CD14-positive monocyte (primary cell): ENCODE measurements at regions not wholly inside any gene's neighbourhood (a gene's known extent, or its start where the extent isn't known, plus 50 kb on each side); places are given as distances from the start of the nearest gene placed in this dataset.

Experiments used
- DNase-seq, 3 donors: peaks; one replicate each; pipeline ENCODE4 v3.0.0-alpha.2; 2011 to 2022
- H2AFZ ChIP-seq: 2 replicates; pipeline ENCODE4 v1.6.0; 2012; ENCODE audit warnings: mild to moderate bottlenecking, low read depth, low read length, inconsistent platforms; ENCODE audit not compliant: insufficient read depth, poor library complexity, severe bottlenecking
- H3K27ac ChIP-seq, 2 donors: 1 replicate in 1 of 2; 2 replicates in 1 of 2; pipeline ENCODE4 v1.5.1; 2012 to 2013; ENCODE audit warnings: low read length in 2 of 2, control low read depth in 1 of 2, inconsistent platforms in 1 of 2, low read depth in 1 of 2, mild to moderate bottlenecking in 1 of 2
- H3K27me3 ChIP-seq, 2 donors: one replicate each; pipeline versions ENCODE4 v1.6.0 to v1.6.1; 2011 to 2013; ENCODE audit warnings: low read length in 2 of 2; ENCODE audit not compliant: control insufficient read depth in 2 of 2, insufficient read depth in 2 of 2
- H3K36me3 ChIP-seq, 2 donors: replicated peaks in 1 of 2; 1 replicate in 1 of 2; 2 replicates in 1 of 2; pipeline versions ENCODE4 v1.5.1 to v1.6.1; 2012 to 2013; ENCODE audit warnings: low read length in 2 of 2, control low read depth in 1 of 2, inconsistent platforms in 1 of 2, mild to moderate bottlenecking in 1 of 2; ENCODE audit not compliant: insufficient read depth in 2 of 2, control insufficient read depth in 1 of 2
- H3K4me1 ChIP-seq, 2 donors: 1 replicate in 1 of 2; 2 replicates in 1 of 2; pipeline versions ENCODE4 v1.5.1 to v1.6.1; 2012 to 2013; ENCODE audit warnings: low read length in 2 of 2, control low read depth in 1 of 2, inconsistent platforms in 1 of 2, mild to moderate bottlenecking in 1 of 2, moderate library complexity in 1 of 2; ENCODE audit not compliant: insufficient read depth in 2 of 2, control insufficient read depth in 1 of 2
- H3K4me2 ChIP-seq: replicated peaks from 2 replicates; pipeline ENCODE3; 2012; ENCODE audit warnings: low read length, moderate library complexity, mild to moderate bottlenecking; ENCODE audit not compliant: poor library complexity, severe bottlenecking; ENCODE audit errors: extremely low read depth
- H3K4me3 ChIP-seq, 3 experiments: fragments of 200-600 bp in 1 of 3; sonication (generic) in 1 of 3; replicated peaks in 1 of 3; 1 replicate in 2 of 3; 2 replicates in 1 of 3; pipeline ENCODE4 v1.5.1; 2011 to 2013; ENCODE audit warnings: low read length in 3 of 3, mild to moderate bottlenecking in 3 of 3, control low read depth in 2 of 3, low read depth in 2 of 3, inconsistent platforms in 1 of 3, moderate library complexity in 1 of 3
- H3K79me2 ChIP-seq: 2 replicates; pipeline ENCODE4 v1.6.0; 2012; ENCODE audit warnings: mild to moderate bottlenecking, control low read depth, inconsistent platforms, low read length, moderate library complexity; ENCODE audit not compliant: insufficient read depth
- H3K9ac ChIP-seq: 2 replicates; pipeline ENCODE4 v1.6.0; 2017; ENCODE audit warnings: low read length, mild to moderate bottlenecking; ENCODE audit not compliant: insufficient read depth, poor library complexity, severe bottlenecking
- H3K9me3 ChIP-seq, 2 donors: replicated peaks in 1 of 2; 1 replicate in 1 of 2; 2 replicates in 1 of 2; pipeline versions ENCODE4 v1.5.1 to v1.6.1; 2012 to 2013; ENCODE audit warnings: low read length in 2 of 2, control low read depth in 1 of 2; ENCODE audit not compliant: control insufficient read depth in 1 of 2, insufficient read depth in 1 of 2
- H4K20me1 ChIP-seq: 2 replicates; pipeline ENCODE4 v1.6.0; 2012; ENCODE audit warnings: mild to moderate bottlenecking, low read length, control low read depth, moderate library complexity; ENCODE audit not compliant: insufficient read depth
- H3K27ac Mint-ChIP-seq, 7 donors: one replicate each; pipeline ENCODE4 v1.8.0; 2020; ENCODE audit warnings: mild to moderate bottlenecking in 7 of 7, mixed read lengths in 7 of 7, moderate library complexity in 6 of 7, inconsistent platforms in 2 of 7
- H3K27me3 Mint-ChIP-seq, 3 donors: one replicate each; pipeline ENCODE4 v1.8.0; 2021 to 2022; ENCODE audit warnings: low read depth in 3 of 3, mild to moderate bottlenecking in 3 of 3, mixed read lengths in 3 of 3, moderate library complexity in 3 of 3, inconsistent platforms in 1 of 3
- H3K36me3 Mint-ChIP-seq, 2 donors: one replicate each; pipeline ENCODE4 v1.8.0; 2020; ENCODE audit warnings: mixed read lengths in 2 of 2, inconsistent platforms in 1 of 2, mild to moderate bottlenecking in 1 of 2
- H3K4me1 Mint-ChIP-seq: one replicate; pipeline ENCODE4 v1.8.0; 2020; ENCODE audit warnings: mild to moderate bottlenecking, mixed read lengths
- H3K4me3 Mint-ChIP-seq, 2 donors: one replicate each; pipeline ENCODE4 v1.8.0; 2020; ENCODE audit warnings: mild to moderate bottlenecking in 2 of 2, mixed read lengths in 2 of 2, moderate library complexity in 1 of 2
- H3K9me3 Mint-ChIP-seq, 7 donors: one replicate each; pipeline ENCODE4 v1.8.0; 2020 to 2022; ENCODE audit warnings: mixed read lengths in 7 of 7, mild to moderate bottlenecking in 6 of 7, moderate library complexity in 6 of 7, inconsistent platforms in 2 of 7
- WGBS: methylation state at CpG from one replicate; pipeline ENCODE4 v1.1.5; 2013; ENCODE audit warnings: missing lambda C conversion rate; ENCODE audit not compliant: insufficient coverage; 5-methylcytosine and 5-hydroxymethylcytosine counted together
- intact Hi-C, 2 donors: fragments of 100-400 bp; cut with micrococcal nuclease; formaldehyde crosslinking; loops; one replicate each; pipeline versions ENCODE4 v1.15.0 to v1.15.1; 2023
- TF ChIP-seq, protein P1 (sequence below): fragments of 200-600 bp; IDR thresholded peaks from one replicate; pipeline ENCODE4 v1.8.0; 2022; ENCODE audit warnings: antibody characterized with exemption, mild to moderate bottlenecking

DNA sequence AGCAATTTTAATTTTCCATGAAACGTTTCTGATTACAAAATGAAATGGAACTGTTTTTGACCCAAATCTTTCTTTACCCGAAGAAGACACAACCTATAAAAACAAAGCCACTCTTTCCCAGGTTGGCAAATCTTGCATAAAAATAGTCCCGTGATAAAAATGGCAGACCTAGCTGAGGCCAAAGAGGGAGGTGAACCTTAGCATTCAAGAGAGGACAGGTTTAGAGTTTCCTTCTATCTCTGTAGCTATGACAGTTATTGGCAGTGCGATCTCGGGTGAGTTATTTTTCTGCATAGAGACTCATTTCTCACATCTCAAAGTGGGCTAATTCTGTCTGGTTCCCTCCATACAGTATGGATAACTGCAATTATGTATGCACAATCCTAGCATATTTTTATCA is 241.4 kb downstream of the MAP2K6 start:
- no peak overlapping the region for H3K27ac ChIP-seq
- H2AFZ ChIP-seq, result no peak overlapping the region
- H3K4me2 ChIP-seq, result no peak overlapping the region
- no peak overlapping the region for H3K4me3 ChIP-seq
- Mint-ChIP-seq H3K27me3 (no peaks in the 10 kb centered on the region), H3K36me3 (no peaks in the 10 kb centered on the region), H3K4me3 (no peak overlapping the region), H3K4me1 (no peaks in the 10 kb centered on the region), H3K9me3 (peaks cover 2 to 23% (median 6%) of the 10 kb centered on the region in 7 donors), H3K27ac (no peak overlapping the region)
- no CpG with 5 or more reads among the region's 5 CpGs for WGBS
- no peaks in the 10 kb centered on the region for H4K20me1 ChIP-seq
- no peaks in the 10 kb centered on the region for H3K79me2 ChIP-seq
- TF ChIP-seq, protein P1, sequence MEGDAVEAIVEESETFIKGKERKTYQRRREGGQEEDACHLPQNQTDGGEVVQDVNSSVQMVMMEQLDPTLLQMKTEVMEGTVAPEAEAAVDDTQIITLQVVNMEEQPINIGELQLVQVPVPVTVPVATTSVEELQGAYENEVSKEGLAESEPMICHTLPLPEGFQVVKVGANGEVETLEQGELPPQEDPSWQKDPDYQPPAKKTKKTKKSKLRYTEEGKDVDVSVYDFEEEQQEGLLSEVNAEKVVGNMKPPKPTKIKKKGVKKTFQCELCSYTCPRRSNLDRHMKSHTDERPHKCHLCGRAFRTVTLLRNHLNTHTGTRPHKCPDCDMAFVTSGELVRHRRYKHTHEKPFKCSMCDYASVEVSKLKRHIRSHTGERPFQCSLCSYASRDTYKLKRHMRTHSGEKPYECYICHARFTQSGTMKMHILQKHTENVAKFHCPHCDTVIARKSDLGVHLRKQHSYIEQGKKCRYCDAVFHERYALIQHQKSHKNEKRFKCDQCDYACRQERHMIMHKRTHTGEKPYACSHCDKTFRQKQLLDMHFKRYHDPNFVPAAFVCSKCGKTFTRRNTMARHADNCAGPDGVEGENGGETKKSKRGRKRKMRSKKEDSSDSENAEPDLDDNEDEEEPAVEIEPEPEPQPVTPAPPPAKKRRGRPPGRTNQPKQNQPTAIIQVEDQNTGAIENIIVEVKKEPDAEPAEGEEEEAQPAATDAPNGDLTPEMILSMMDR, result no peak
- DNase-seq, result no peak
- no peak overlapping the region for H3K9ac ChIP-seq
- no peaks in the 10 kb centered on the region for H3K4me1 ChIP-seq
- no peaks in the 10 kb centered on the region for H3K36me3 ChIP-seq
- peaks cover 5 to 9% of the 10 kb centered on the region in 2 donors for H3K9me3 ChIP-seq
- intact Hi-C loops, result no loop called here
- no peaks in the 10 kb centered on the region for H3K27me3 ChIP-seq

- H3K27me3 Mint-ChIP-seq, result peaks cover 0 to 2% (median 0%) of the 10 kb centered on the region in 3 donors
Measured at GRCh38 chr17:69669441-69670178, 255.1 kb downstream of the MAP2K6 start.

More at GRCh38 chr17:69669441-69670178, 255.1 kb downstream of the MAP2K6 start:
- intact Hi-C loops, result no loop called here
- TF ChIP-seq, protein P1, result no peak
- H3K9me3 Mint-ChIP-seq, result peaks cover 0 to 9% (median 2%) of the 10 kb centered on the region in 7 donors
- WGBS, result 93% methylated on average over 3 of the region's 8 CpGs
- no peaks in the 10 kb centered on the region for H3K4me1 Mint-ChIP-seq
- Histone ChIP-seq H3K4me1 (no peaks in the 10 kb centered on the region), H2AFZ (no peak overlapping the region), H3K36me3 (no peaks in the 10 kb centered on the region), H3K27ac (no peak overlapping the region), H3K9ac (no peak overlapping the region), H3K9me3 (no peaks in the 10 kb centered on the region), H3K4me2 (no peak overlapping the region), H3K27me3 (no peaks in the 10 kb centered on the region), H3K79me2 (no peaks in the 10 kb centered on the region), H4K20me1 (no peaks in the 10 kb centered on the region), H3K4me3 (no peak overlapping the region)
- no peak overlapping the region for H3K27ac Mint-ChIP-seq
- H3K4me3 Mint-ChIP-seq, result no peak overlapping the region
- DNase-seq, result no peak
- no peaks in the 10 kb centered on the region for H3K36me3 Mint-ChIP-seq
